Renal pelvis (tissue), 1 donor: ENCODE measurements at regions not wholly inside any gene's neighbourhood (a gene's known extent, or its start where the extent isn't known, plus 50 kb on each side); places are given as distances from the start of the nearest gene placed in this dataset.

Source experiments
- DNase-seq: peaks from one replicate; pipeline ENCODE4 v3.0.0-alpha.2; 2013

- DNase-seq = no peak
Measured at GRCh38 chr13:89584058-89584620, 1763.3 kb upstream of the MIR17HG start.

- DNase-seq = no peak
Measured at GRCh38 chr13:89602655-89603054, 1744.8 kb upstream of the MIR17HG start.

- DNase-seq = no peak
Measured at GRCh38 chr13:89603187-89603586, 1744.3 kb upstream of the MIR17HG start.

- no peak for DNase-seq
Measured at GRCh38 chr13:89609318-89609717, 1738.2 kb upstream of the MIR17HG start.

- DNase-seq = no peak
Measured at GRCh38 chr13:89610331-89610730, 1737.2 kb upstream of the MIR17HG start.

GRCh38 chr13:89610881-89611280 is 1736.6 kb upstream of the MIR17HG start:
- DNase-seq = no peak

- DNase-seq = no peak
Measured at GRCh38 chr13:89627996-89628395, 1719.5 kb upstream of the MIR17HG start.

- DNase-seq = no peak
Measured at GRCh38 chr13:89628567-89628966, 1718.9 kb upstream of the MIR17HG start.

- no peak for DNase-seq
Measured at GRCh38 chr13:89650226-89650625, 1697.3 kb upstream of the MIR17HG start.

- no peak for DNase-seq
Measured at GRCh38 chr13:89660752-89661151, 1686.7 kb upstream of the MIR17HG start.

- DNase-seq = no peak
Measured at GRCh38 chr13:89673789-89674311, 1673.6 kb upstream of the MIR17HG start.

GRCh38 chr13:89678466-89679121 is 1668.9 kb upstream of the MIR17HG start:
- no peak for DNase-seq

GRCh38 chr13:89684896-89685295 is 1662.6 kb upstream of the MIR17HG start:
- DNase-seq = no peak

GRCh38 chr13:89686171-89686570 is 1661.3 kb upstream of the MIR17HG start:
- DNase-seq = no peak

GRCh38 chr13:89687066-89687465 is 1660.4 kb upstream of the MIR17HG start:
- DNase-seq = no peak

- no peak for DNase-seq
Measured at GRCh38 chr13:89688918-89689317, 1658.6 kb upstream of the MIR17HG start.

- DNase-seq = no peak
Measured at GRCh38 chr13:89694451-89694850, 1653.0 kb upstream of the MIR17HG start.

GRCh38 chr13:89695343-89696257 is 1651.9 kb upstream of the MIR17HG start:
- DNase-seq = peak; percentile 42

GRCh38 chr13:89701913-89702312 is 1645.6 kb upstream of the MIR17HG start:
- DNase-seq = no peak

- no peak for DNase-seq
Measured at GRCh38 chr13:89704040-89704439, 1643.4 kb upstream of the MIR17HG start.

- DNase-seq = no peak
Measured at GRCh38 chr13:89708013-89708412, 1639.5 kb upstream of the MIR17HG start.

- DNase-seq = no peak
Measured at GRCh38 chr13:89721216-89721615, 1626.3 kb upstream of the MIR17HG start.
